M059J (cell line): ENCODE measurements at regions not wholly inside any gene's neighbourhood (a gene's known extent, or its start where the extent isn't known, plus 50 kb on each side); places are given as distances from the start of the nearest gene placed in this dataset.

Experiments used
- DNase-seq: peaks from one replicate; pipeline ENCODE4 v3.0.0-alpha.2; 2012; ENCODE audit warnings: low read depth

DNA sequence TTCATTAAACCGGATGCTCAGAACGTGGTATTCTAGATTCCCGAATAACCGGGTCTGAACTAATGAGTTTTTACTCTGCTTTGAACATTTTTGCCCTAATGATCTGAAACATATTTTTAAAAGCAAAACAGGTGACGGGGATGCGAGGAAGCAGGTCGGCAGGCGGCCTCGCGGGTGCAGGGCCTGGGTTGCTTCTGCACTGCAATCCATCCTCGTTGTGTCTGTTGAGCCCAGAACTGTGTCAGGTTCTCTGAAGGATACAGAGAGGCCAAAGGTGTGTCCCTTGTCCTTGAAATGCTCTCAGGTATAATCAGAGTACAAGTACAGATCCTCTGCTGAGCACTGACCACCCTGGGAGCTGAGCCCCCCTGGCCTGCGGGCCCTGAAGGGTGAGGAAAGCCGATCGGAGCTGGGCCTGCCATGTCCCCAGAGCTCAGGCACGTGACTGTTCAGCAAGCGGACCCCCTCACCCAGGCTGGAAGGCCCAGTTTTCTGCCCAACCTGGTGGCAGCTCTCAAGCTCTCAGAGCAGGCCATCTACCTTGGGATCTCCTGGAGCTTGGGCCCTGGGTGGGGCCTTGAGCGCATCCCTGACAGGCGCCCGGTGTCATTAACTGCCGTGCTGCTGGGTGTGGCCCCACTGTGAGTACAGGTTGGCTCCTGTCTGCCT is 151.8 kb downstream of the OLFM1 start:
- DNase-seq, result no peak

DNA sequence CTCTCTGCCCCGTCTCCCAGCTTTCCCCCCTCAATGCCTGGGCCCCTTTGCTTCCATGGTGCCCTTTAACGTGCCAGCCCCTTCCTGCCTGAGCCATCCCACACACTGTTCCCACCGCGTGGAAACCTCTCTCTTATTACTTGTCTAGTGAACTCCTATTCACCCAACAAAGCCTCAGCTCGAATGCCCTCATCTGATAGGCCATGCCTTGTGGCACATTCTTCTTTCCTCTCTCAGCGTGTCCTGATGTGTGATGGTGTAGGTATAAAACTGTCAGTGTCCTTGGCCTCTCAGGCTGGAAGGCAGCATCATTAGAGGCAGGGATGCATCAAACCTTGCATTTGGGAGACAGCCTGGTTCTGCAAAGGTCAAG is 152.3 kb downstream of the OLFM1 start:
- DNase-seq, result no peak

DNA sequence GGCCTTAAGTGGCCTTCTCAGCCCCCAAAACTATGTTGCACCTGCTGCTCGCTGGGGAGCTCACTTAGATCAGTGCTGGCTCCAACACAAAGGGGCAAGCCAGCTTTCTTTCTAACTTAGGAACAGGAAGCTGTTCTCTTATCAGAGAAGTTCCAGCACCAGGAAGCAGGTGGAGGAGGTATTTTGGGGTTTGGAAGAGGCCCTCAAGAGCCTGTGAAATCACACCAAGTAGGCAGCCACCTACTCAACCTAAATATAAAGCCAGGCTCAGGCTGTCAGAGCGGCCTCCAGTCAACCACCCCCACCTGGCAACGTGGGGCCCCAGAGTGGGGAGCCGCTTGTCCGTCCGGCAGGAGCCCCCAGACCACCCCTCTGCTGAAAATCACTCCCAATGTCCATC is 152.8 kb downstream of the OLFM1 start:
- DNase-seq, result no peak

DNA sequence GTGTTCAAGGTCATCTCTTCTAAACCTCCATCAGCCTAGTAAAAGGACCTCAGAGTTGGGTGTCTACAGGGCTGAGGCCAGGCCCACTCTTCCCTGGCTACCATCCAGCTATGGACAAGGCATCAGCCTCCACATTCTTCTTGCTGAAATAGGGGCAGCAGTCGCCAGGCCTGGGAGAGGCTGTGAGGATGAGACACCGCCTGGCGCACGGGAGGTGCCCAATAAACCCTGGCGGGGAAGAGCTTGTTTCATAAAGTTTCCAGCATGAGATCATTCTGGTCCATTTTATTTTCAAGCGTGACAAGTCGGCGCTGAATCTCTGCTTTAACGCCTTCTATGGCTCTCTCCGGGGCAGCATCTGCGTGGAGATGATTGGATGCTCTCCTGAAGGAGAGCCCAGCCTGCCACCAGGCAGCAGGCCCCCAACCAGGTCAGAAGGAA is 153.4 kb downstream of the OLFM1 start:
- DNase-seq, result no peak

DNA sequence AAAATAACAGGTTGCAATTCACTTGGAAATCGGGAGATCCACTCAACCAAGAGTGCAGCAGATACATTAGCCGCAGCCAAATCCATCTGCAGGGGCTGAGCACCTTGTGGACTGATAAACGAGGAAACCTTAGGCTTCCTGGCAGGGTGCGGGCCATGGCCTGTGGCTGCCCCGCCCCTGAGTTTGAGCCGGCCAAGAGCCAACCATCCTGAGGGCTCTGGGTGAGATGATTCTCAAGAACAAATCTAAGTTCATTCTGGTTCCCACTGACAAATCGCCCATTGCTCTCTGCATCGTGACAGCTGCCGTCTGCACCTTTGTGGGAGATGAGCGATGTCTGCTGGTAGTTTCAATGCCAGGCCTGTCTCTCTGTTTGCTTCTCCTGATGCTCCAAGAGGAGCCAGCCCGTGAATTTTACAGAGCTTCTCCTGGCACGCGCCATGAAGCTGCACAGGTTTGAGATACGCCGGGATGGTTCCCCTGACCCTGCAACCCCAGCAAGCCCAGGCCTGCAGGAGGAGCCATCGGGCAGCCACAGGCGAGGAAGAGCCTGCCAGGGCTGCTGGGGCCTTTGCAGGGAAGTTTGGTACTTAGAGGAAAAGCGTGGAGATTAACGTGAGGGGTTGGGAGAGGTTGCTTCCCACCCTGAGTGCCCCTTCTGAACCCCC is 154.0 kb downstream of the OLFM1 start:
- no peak for DNase-seq

DNA sequence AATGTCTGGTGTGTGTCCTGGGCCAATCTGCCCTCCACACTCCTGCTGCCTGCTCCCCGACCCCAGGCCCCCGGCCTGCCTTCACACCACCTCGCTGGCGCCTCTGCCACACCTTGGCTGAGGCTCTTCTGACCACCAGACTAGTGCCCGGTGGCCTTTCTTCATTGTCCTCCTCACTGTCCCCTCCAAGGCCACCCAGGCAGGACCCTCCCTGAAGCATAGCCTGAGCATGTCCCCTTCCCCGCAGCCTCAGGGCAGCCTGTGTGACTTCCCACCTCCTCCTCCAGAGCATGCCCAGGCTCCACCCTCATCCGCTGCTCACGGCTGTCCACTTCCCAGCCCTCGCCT is 154.6 kb downstream of the OLFM1 start:
- no peak for DNase-seq

DNA sequence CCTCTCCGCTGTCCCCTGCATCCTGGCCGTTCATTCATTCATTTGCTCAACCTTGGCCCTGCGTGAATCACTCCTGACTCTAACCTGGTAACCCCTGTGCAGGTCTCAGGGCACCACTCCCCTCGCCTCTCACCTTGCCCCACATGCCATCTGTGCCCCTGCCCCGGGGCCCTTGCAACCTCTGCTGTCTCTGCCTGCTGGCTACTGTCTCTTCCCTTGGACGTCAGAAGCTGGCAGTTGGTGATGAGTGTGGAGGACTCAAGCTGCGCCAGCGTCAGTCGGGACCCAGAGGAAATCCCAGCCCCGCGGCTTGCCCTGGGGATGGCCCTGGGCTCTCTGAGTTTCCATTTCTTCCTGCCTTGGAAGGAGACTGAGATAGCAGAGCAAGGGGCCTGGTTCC is 154.9 kb downstream of the OLFM1 start:
- no peak for DNase-seq

DNA sequence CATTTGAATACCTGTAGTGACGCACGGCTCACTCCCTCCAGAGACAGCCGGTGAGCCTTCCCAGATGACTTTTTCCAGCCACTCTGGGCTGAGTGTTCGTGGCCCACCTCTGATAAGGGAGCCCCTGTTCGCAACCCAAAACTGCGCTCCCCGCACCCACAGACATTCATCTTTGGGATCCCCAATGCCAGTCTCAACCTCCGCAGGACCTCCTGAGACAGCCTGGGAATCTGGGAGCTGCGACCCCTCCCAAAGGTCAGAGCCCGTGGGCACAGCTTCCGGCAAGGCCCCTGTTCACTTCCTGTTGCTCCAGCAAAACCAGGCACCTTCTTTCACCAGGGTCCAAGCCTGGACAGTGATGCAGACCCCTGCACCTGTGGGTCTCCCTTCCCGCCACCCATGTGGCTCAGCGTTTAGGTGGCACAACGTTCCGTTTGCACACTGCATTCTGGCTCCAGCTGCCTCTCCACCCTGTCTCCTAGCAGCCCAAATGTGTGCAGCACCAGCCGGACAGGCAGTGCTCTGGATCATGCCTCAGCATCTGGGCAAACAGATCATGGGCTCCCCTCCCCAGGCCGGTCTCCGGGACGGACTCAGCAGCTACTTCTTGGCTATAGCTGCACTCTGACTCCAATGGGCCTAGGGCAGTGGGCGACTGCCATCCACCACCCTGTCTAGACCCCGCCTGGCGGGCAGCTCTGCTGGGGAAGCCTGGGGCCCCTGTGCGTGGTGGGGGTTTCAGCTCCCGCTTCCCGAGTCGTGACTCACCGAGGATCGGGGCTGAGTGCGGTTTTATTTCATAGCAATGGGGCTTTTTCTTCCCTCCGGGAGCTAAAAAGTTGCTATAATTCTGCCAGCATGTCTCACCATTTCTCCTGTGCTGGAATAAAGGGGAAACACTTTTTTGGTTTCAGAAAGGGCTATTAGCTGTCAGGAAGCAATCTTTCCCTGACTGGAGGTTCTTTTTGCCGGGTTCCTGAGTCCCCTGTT is 156.0 kb downstream of the OLFM1 start:
- peak; percentile 25 for DNase-seq

DNA sequence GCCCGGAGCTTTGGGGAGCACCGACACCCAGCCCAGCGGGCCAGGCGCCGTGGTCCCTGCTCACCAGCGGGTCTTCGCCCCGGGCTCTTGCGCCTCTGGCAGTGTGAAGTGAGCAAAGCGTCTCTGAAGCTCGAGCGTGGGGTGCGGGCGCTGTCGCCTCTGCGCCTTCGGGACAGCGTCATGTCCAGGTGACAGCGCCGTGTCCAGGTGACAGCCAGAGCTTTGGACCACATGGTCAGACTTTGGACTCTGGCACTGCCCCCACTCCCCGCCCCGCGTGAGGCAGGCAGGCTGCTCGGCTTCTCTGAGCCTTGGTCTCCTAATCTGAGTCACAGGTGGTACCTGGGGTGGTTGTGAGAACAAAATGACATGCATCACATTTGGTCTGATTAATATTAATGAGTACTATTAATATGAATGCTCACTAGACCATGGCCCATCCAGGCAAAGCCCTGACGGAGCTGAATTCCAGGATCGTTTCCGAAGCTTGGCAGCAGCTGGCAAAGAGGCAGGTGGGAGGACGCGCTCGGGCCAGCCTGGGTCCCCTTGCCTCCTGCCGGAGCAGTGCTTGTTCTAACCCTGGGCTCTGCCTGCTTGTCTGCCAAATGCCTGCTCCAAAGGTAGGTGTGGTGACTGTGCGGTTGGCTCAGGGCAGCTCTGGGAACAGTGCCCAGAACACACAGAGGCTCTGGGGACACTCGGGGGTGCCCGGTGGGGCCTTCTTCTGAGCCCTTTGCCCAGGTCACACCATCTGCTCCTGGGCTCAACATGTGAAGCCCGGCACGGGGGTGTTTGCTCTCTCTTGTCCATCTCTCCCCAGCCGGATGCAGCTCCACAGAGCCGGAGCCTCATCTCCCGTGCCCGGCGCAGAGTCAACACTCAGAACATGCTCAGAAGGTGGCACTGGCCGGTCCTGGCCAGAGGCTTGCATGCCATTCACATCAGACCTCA is 157.1 kb downstream of the OLFM1 start:
- no peak for DNase-seq

DNA sequence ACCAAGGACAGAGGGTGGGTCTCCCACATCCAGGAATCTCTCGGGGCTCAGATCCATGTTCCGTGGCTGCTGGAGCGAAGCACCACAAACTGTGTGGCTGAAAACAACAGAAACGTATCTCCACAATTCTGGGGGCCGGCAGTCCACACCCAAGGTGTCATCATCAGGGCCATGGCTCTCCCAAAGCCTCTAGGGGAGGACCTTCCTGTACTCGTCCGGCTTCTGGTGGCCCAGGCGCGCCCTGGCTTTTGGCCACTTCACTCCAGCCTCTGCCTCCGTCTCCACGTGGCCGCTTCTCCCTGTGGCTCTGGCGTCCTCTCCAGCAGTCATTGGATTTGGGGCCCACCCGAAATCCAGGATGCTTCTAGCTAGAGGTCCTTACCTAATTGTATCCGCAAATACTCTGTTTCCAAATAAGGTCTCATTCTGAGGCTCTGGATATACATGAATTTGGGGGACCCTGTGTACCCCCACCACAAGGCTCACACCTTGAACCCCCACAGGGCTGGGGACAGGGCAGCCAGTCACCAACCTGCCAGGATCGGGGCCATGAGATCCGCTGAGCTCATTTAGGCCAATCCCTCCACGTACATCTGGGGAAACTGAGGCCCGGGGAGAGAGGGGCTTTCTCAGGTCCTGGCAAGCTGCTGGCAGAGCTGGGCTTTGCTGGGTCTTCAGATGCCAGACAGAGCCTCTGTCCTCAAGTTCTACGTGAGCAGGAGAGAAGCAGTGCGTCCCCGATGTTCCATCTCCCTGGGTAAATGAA is 158.2 kb downstream of the OLFM1 start:
- no peak for DNase-seq

DNA sequence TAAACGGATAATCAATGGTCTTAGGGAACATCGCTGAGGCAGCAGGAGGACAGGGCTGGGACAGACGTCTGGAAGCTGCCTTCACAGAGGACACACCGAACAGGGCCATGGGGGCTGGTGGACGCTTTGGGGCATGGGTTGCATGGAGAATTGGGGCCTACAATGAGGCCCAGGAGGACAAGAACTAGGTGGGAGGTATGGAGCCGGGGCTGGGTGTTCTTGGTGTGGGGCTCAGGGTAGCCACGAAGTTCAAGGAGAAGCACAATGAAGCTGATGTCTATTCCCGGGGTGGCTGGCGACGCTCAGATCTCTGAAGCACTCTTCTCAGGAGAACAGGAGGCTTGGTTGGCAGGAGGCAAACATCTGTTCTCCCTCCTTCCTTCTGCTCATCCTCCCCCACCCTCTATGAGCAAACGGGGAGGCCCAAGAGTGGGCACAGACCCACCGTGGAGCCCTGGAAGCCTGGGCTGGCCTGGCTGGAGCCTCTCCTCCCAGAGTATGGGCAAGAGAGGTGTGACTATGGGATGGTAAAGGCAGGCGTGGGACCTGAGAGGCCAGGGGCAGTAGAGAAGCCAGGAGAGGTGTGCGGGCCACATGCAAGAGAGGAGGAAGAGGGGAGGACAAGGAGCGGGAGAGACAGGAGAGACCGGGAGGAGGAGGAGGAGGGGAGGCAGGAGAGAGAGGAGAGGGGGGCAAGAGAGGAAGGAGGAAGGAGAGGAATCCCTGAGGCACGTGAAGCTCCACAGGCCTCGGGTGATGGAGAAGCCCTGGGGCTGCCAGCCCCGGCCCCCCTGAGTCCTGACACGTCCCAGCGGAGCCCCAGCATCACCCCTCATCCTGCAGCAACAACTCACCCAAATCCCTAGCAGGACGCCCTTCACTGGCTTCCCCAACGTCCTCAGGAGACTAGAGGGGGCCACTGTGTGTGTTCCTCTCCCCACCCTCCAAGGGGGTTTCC is 159.1 kb downstream of the OLFM1 start:
- no peak for DNase-seq

DNA sequence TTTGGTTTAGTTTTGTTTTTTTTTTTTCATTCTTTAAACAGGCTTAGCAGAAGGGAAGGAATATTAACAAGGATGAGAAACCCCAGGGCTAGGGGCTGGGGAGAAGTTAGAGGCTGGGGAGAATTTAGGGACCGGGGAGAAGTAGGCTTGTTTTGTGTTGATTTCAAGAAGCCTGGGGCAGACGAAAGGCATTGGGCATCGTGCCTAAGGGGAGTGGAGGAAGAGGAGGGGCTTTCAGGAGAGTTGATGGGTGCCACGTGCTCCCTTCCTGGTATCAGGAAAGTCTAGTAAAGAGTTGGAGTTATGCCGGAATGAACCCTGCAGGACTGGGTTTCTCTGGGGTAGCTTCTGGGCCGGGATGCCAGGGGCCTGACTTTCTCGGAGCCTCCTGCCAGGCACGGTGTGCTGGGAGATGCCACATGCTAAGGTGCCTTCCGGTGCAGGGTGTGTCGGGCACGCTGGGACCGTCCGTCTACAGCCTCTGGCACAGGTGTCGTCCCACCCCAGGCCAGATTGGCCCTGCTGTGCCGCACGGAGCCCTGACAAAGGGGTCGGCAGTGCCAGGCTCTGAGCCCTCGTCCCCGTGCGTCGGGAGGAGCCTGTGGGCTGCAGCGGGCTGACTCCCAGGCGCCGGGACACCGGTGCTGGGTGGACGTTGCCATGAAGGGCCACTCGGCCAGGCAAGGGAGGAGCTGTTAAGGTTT is 159.9 kb downstream of the OLFM1 start:
- DNase-seq, result no peak

DNA sequence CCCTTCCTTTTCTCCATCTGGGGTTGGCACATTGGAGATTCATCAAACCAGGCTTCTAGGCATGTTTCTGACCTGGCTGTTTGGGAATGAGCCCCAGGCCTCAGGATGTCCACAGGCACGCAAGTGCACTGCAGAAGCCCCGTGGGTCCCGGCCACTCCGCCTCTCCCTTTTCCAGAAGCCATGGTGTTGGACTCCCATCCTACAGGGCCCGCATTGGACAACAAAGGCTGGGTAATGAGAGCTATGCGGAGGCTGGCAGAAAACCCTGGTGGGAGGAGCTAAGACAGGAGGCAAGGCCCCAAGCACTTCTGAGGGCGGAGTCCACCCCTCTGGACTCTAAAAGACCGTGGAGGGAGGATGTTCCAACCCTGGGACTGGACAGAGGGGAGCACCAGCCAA is 160.6 kb downstream of the OLFM1 start:
- DNase-seq, result no peak

DNA sequence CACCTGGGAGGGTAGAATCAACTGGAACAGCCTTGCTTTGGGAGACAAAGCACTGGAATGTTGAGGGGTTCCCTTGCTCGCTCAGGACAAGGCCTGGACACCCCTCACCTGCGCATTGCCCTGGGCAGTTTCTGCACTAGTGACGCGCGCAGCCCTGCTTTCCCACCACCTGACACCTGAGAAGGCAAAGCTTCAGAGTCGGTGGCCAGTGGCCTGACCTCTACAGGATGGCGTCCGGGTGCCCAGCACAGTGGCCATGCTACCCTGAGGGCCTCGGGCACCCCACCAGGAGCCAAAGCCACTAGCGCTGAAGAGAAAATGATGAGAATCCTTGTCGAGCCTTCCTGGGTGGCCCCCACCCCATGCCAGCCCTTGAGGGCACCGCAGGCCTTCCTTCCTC is 161.3 kb downstream of the OLFM1 start:
- DNase-seq, result no peak

DNA sequence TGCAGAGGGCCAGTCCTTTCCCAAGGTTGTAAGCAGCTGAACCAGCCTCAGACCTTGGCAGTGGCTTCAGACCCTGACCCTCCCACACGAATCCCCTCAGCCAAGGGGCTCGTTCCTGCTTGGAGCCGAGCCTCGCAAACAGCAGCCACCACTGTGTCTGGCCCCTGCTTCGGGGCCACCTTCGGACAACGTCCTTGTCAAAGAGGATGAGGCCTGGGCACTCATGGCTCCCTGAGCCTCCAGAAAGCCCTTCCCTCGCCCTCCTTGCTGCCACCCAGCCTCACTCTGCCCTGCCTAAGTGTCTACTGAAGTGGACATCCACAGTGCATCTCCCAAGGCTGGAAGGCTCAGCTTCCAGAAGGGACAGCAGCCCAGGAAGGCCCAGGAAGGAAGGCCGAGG is 161.7 kb downstream of the OLFM1 start:
- DNase-seq, result no peak

DNA sequence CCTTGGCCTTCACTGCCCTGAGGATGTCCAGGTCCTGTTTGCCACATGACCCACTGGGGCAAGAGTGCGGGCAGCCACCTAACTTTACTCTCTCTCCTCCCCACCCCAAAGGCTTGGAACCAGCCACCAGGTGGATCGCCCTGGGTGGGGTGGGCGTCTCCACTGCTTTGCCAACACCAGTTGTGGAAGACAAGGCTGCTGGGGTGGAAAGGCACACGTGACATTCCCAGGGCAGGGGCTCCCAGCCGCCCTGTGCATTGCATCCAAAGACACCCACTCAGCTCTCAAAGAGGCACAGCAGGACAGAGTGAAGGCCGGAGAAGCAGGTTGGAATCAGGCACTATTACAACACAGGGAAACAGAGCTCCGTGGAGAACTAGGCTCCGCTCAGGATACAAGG is 162.2 kb downstream of the OLFM1 start:
- no peak for DNase-seq

DNA sequence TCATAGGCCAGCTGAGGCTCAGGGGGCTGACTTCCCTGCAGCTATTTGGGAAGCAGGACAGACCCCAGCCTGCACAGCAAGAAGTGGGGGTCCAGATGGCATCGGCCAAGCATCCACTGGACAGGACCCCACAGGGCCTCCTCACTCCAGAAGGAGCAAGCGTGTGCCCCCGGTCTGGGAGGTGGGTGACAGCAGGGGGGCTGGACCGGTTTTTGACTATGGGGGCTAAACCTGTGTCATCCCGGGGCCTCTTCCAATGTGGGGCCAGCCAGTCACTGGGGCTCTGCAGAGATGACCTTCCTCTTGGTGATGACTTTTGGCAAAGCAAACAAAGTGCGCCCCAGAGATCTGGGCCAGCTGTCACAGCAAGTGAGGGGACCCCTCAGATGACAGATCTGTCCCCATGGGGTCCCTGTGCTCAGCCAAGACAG is 163.9 kb downstream of the OLFM1 start:
- DNase-seq, result no peak

DNA sequence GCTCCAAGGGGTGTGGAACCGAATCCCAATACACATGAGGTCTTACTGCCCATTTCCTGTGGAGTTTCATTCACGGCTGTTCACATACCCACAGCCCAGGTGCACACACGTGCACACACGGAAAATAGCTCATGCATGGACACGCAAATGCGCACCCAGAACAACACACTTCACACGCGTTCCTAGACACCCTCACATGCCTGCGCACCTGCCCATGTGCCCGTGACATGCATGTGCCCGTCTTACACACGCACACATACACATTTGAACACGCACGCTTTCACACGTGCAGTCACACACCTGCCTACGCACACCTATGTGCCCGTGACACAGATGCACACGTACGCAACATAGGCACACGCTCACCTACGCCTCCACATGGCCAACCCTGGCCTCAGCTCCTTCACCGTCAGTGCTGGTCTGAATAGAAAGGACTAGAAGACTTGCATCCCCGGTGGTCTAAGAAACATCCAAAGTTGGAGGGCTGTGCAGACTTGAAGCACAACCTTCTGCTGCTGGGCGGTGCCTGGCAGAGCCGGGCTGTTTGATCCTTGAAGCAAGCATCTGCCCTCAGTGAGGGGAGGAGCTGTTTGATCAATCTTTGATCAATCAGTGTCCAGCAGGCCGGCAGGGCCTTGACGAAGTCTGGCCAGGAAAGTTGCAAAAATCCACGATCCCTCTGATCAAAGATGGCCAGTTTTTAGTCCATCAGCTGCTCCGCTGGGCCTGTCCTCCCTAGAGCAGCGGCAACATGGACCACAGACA is 164.7 kb downstream of the OLFM1 start:
- DNase-seq, result no peak
